ENCODE measurements at regions not wholly inside any gene's neighbourhood (a gene's known extent, or its start where the extent isn't known, plus 50 kb on each side); places are given as distances from the start of the nearest gene placed in this dataset.
A peak's percentile ranks its signal among the peaks of the same experiment; 100 is the strongest.

GRCh38 chr14:34035177-34035933 lies 84.5 kb upstream of the EGLN3 start (continued):
- TF ChIP-seq ZNF333 (CRISPR knock-in tag; IDR thresholded peaks at IDR 0.05; ENCODE audit: borderline replicate concordance) (peak; percentile 71; the same call in 1 of the 2 replicates), IRX3 (CRISPR knock-in tag; IDR thresholded peaks at IDR 0.05; ENCODE audit: borderline replicate concordance, low read depth) (no peak), ZSCAN22 (CRISPR knock-in tag; IDR thresholded peaks at IDR 0.05) (no peak), MTF2 (CRISPR knock-in tag; IDR thresholded peaks at IDR 0.05; ENCODE audit: borderline replicate concordance) (peak; percentile 80; the same call in 1 of the 2 replicates), SOX6 (IDR thresholded peaks at IDR 0.05) (no peak), SOX6 (CRISPR knock-in tag; IDR thresholded peaks at IDR 0.05) (peak; percentile 88), ZNF550 (CRISPR knock-in tag; IDR thresholded peaks at IDR 0.05; ENCODE audit: borderline replicate concordance) (peak; percentile 44; the same call in 1 of the 2 replicates), MAX (IDR thresholded peaks at IDR 0.05) (no peak), HNF4A (CRISPR knock-in tag; IDR thresholded peaks at IDR 0.05) (peak; percentile 99), ARNT2 (CRISPR knock-in tag; IDR thresholded peaks at IDR 0.05; ENCODE audit: low read depth) (peak; percentile 86), ZNF766 (CRISPR knock-in tag; IDR thresholded peaks at IDR 0.05; ENCODE audit: borderline replicate concordance) (peak; percentile 91; the same call in 1 of the 2 replicates), REST (IDR thresholded peaks at IDR 0.05; ENCODE audit: borderline replicate concordance in 1 of 2, low read depth in 1 of 2, low read length in 2 of 2) (peak in 1 of 2 experiments; percentile 74; a peak in 2 of 4 replicates), ZNF446 (CRISPR knock-in tag; IDR thresholded peaks at IDR 0.05) (no peak), TFAP4 (IDR thresholded peaks at IDR 0.05; ENCODE audit: borderline replicate concordance, low read depth) (peak; percentile 99), MXI1 (IDR thresholded peaks at IDR 0.05; ENCODE audit: borderline replicate concordance, low read depth, low read length) (peak; percentile 65; the same call in 1 of the 3 replicates), ZNF629 (CRISPR knock-in tag; conservative IDR thresholded peaks at IDR 0.05) (peak; percentile 60; the same call in 1 of the 2 replicates), ZKSCAN1 (IDR thresholded peaks at IDR 0.05; ENCODE audit: low read length) (0 out of 2 replicates have a peak, but pooled peaks have one; percentile 46), SMAD9 (CRISPR knock-in tag; IDR thresholded peaks at IDR 0.05) (no peak), NR3C1 (CRISPR knock-in tag; IDR thresholded peaks at IDR 0.05) (no peak)
- TF ChIP-seq, protein P1, sequence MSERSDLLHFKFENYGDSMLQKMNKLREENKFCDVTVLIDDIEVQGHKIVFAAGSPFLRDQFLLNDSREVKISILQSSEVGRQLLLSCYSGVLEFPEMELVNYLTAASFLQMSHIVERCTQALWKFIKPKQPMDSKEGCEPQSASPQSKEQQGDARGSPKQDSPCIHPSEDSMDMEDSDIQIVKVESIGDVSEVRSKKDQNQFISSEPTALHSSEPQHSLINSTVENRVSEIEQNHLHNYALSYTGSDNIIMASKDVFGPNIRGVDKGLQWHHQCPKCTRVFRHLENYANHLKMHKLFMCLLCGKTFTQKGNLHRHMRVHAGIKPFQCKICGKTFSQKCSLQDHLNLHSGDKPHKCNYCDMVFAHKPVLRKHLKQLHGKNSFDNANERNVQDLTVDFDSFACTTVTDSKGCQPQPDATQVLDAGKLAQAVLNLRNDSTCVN (CRISPR knock-in tag; IDR thresholded peaks at IDR 0.05; ENCODE audit: borderline replicate concordance), result peak; percentile 51
- TF ChIP-seq, protein P2, sequence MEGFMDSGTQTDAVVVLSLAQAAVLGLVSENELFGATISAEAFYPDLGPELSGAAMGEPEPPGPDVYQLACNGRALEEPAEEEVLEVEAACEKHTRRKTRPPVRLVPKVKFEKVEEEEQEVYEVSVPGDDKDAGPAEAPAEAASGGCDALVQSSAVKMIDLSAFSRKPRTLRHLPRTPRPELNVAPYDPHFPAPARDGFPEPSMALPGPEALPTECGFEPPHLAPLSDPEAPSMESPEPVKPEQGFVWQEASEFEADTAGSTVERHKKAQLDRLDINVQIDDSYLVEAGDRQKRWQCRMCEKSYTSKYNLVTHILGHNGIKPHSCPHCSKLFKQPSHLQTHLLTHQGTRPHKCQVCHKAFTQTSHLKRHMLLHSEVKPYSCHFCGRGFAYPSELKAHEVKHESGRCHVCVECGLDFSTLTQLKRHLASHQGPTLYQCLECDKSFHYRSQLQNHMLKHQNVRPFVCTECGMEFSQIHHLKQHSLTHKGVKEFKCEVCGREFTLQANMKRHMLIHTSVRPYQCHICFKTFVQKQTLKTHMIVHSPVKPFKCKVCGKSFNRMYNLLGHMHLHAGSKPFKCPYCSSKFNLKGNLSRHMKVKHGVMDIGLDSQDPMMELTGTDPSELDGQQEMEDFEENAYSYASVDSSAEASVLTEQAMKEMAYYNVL (CRISPR knock-in tag; IDR thresholded peaks at IDR 0.05; ENCODE audit: borderline replicate concordance), result peak; percentile 76

Data from HepG2 (cell line).